IMR-90 (cell line): ENCODE measurements at regions not wholly inside any gene's neighbourhood (a gene's known extent, or its start where the extent isn't known, plus 50 kb on each side); places are given as distances from the start of the nearest gene placed in this dataset.

Experiments
- ATAC-seq: fragments of 200-7000 bp; cut with Tn5 transposase; 2 replicates; pipeline ENCODE4 v1.9.1; 2020; ENCODE audit warnings: low read depth, mild to moderate bottlenecking, moderate library complexity
- BruUV-seq: library from RNA; stranded (reverse); fragments of 400-500 nt; replicated peaks from 2 replicates; lab custom pipeline; 2021; lab: Mats Ljungman, UMichigan
- CTCF ChIA-PET: fragments of 300-600 bp; formaldehyde crosslinking; extraction: SDS; loops from one replicate; lab custom pipeline; 2021; ENCODE audit warnings: antibody characterized with exemption; lab: Yijun Ruan, JAX
- POLR2A ChIA-PET: fragments of 300-600 bp; sonication (Branson Sonifier 250); formaldehyde crosslinking; loops from one replicate; lab custom pipeline; 2022; ENCODE audit warnings: antibody characterized with exemption; ENCODE audit not compliant: unreplicated experiment; lab: Charles Lee
- DNase-seq: peaks from one replicate; pipeline ENCODE4 v3.0.0; 2013
- H2AFZ ChIP-seq: replicated peaks from 2 replicates; pipeline ENCODE3; 2013; ENCODE audit warnings: low read length, mild to moderate bottlenecking; ENCODE audit not compliant: poor library complexity
- H2AK5ac ChIP-seq: 2 replicates; pipeline ENCODE4 v1.6.1; 2013; ENCODE audit warnings: low read depth, low read length, inconsistent platforms
- H2AK9ac ChIP-seq: replicated peaks from 2 replicates; pipeline ENCODE3; 2013; ENCODE audit warnings: mild to moderate bottlenecking, low read depth, low read length, moderate library complexity; ENCODE audit not compliant: poor library complexity
- H2BK120ac ChIP-seq: 2 replicates; pipeline ENCODE4 v1.6.1; 2013; ENCODE audit warnings: low read depth, low read length, inconsistent platforms
- H2BK15ac ChIP-seq: 3 replicates; pipeline ENCODE4 v1.6.1; 2013; ENCODE audit warnings: low read depth, low read length, inconsistent platforms
- H2BK20ac ChIP-seq: 2 replicates; pipeline ENCODE4 v1.6.1; 2013; ENCODE audit warnings: low read depth, mild to moderate bottlenecking, inconsistent platforms, low read length, moderate library complexity
- H2BK5ac ChIP-seq: 2 replicates; pipeline ENCODE4 v1.6.1; 2013; ENCODE audit warnings: mild to moderate bottlenecking, low read depth, low read length, inconsistent platforms; ENCODE audit not compliant: poor library complexity, severe bottlenecking
- H3K14ac ChIP-seq: replicated peaks from 2 replicates; pipeline ENCODE4 v1.6.1; 2013; ENCODE audit warnings: low read depth, low read length, inconsistent platforms
- H3K18ac ChIP-seq: 2 replicates; pipeline ENCODE4 v1.6.1; 2013; ENCODE audit warnings: low read depth, low read length, control low read depth
- H3K23ac ChIP-seq: 2 replicates; pipeline ENCODE4 v1.6.1; 2013; ENCODE audit warnings: low read depth, low read length, inconsistent platforms
- H3K27ac ChIP-seq: 2 replicates; pipeline ENCODE4 v1.5.1; 2013; ENCODE audit warnings: mild to moderate bottlenecking, control low read depth, low read length; ENCODE audit not compliant: insufficient read depth
- H3K27me3 ChIP-seq: 2 replicates; pipeline ENCODE4 v1.6.1; 2013; ENCODE audit warnings: low read length; ENCODE audit not compliant: control insufficient read depth, insufficient read depth
- H3K36me3 ChIP-seq: 2 replicates; pipeline ENCODE4 v1.6.1; 2013; ENCODE audit warnings: low read length, mixed read lengths; ENCODE audit not compliant: control insufficient read depth, insufficient read depth
- H3K4ac ChIP-seq: 2 replicates; pipeline ENCODE4 v1.6.1; 2013; ENCODE audit warnings: low read depth, low read length, inconsistent platforms
- H3K4me1 ChIP-seq: 2 replicates; pipeline ENCODE4 v1.6.1; 2013; ENCODE audit warnings: low read length, mixed read lengths; ENCODE audit not compliant: control insufficient read depth, insufficient read depth
- H3K4me2 ChIP-seq: 2 replicates; pipeline ENCODE4 v1.6.1; 2013; ENCODE audit warnings: low read depth, mild to moderate bottlenecking, control low read depth, low read length, moderate library complexity
- H3K4me3 ChIP-seq: 2 replicates; pipeline ENCODE4 v1.5.1; 2013; ENCODE audit warnings: low read depth, mild to moderate bottlenecking, control low read depth, low read length, moderate library complexity; ENCODE audit not compliant: insufficient read depth
- H3K56ac ChIP-seq: 2 replicates; pipeline ENCODE4 v1.6.1; 2013; ENCODE audit warnings: low read length, inconsistent platforms; ENCODE audit not compliant: insufficient read depth; ENCODE audit errors: extremely low read depth
- H3K79me1 ChIP-seq, 2 experiments: 2 replicates each; pipeline ENCODE4 v1.6.1; 2013; ENCODE audit warnings: low read length in 2 of 2, inconsistent platforms in 1 of 2, low read depth in 1 of 2
- H3K9ac ChIP-seq: 2 replicates; pipeline ENCODE4 v1.6.1; 2013; ENCODE audit warnings: low read depth, low read length, control low read depth
- H3K9me1 ChIP-seq: 2 replicates; pipeline ENCODE4 v1.6.1; 2013; ENCODE audit warnings: low read length, inconsistent platforms; ENCODE audit not compliant: insufficient read depth
- H3K9me3 ChIP-seq: 2 replicates; pipeline ENCODE4 v1.6.1; 2013; ENCODE audit warnings: low read length; ENCODE audit not compliant: control insufficient read depth, insufficient read depth
- H4K20me1 ChIP-seq: 2 replicates; pipeline ENCODE4 v1.6.1; 2013; ENCODE audit warnings: low read length, inconsistent platforms; ENCODE audit not compliant: insufficient read depth
- H4K5ac ChIP-seq: 2 replicates; pipeline ENCODE4 v1.6.1; 2013; ENCODE audit warnings: mild to moderate bottlenecking, low read depth, low read length, control low read depth
- H4K8ac ChIP-seq, 2 experiments: 2 replicates each; pipeline ENCODE4 v1.6.1; 2013; ENCODE audit warnings: low read depth in 2 of 2, low read length in 2 of 2, control low read depth in 1 of 2, inconsistent platforms in 1 of 2
- H4K91ac ChIP-seq: 2 replicates; pipeline ENCODE4 v1.6.1; 2013; ENCODE audit warnings: low read depth, low read length, inconsistent platforms; ENCODE audit not compliant: insufficient read depth
- SMC3 ChIP-seq: fragments of 150-350 bp; IDR thresholded peaks from 2 replicates; pipeline ENCODE4 v1.6.1; 2016; ENCODE audit warnings: low read depth, mild to moderate bottlenecking, antibody characterized with exemption, low read length, moderate library complexity
- whole genome bisulfite sequencing, 2 experiments: methylation state at CpG; one replicate each; pipeline versions ENCODE4 v1.1.5 to v1.1.7; 2013; ENCODE audit warnings: missing lambda C conversion rate in 2 of 2; ENCODE audit not compliant: insufficient read length in 1 of 2; ENCODE audit errors: extremely low coverage in 2 of 2; 5-methylcytosine and 5-hydroxymethylcytosine counted together
- dilution Hi-C: fragments of 300-500 bp; cut with HindIII; formaldehyde crosslinking; loops from one replicate; pipeline ENCODE4 v1.14.3; 2018; ENCODE audit warnings: low sequenced_read_pairs; ENCODE audit not compliant: unreplicated experiment
- in situ Hi-C: fragments of 300-500 bp; cut with MboI; formaldehyde crosslinking; loops from 3 replicates; pipeline ENCODE4 v1.14.3; 2019; ENCODE audit warnings: low sequenced_read_pairs, inconsistent platforms, mixed read lengths
- intact Hi-C: fragments of 100-400 bp; cut with micrococcal nuclease; formaldehyde crosslinking; loops from 2 replicates; pipeline ENCODE4 v1.10.0; 2022

DNA sequence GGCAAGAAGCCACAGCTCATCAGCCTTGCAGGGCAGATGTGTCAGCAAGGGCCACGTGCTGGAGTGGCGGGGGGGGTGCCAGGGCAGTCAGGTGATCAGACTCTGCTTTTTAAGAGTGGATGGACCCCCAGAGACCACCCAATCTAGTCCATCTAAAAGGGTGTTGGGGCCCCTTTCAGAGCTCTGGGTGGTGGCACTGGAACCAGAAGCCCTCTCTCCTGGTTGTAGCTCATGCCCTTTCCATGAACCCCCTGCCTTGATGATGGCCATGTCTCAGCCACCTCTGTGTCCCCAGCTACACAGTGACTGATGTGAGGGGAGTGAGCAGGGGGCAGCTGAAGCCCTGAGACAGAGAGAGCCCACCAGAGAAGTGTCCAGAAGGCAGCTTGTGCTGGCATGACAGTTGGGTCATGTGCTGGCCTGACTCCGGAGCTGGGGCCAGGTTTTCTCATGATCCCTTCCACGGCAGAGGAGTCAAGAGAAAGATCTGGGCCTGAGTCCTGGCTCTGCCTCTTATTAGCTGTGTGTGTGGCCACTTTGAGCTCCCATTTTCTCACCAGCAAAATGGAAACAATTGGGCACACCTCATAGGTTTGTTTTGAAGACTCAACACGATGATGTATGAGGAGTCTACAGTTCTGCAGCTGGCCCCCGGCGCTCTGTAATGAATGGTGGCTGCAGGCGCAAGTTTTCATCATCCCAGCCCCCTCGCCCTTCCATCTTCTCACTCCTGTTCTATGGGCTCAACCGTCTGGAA is 195.7 kb downstream of the ZFP36L2 start:
- H3K36me3 ChIP-seq = no peaks in the 10 kb centered on the region
- H2BK120ac ChIP-seq = peak overlapping the region; percentile 25; the same call in 1 of the 2 replicates
- H3K4me1 ChIP-seq = no peaks in the 10 kb centered on the region; the same call in 1 of the 2 replicates
- WGBS, 2 experiments = 62% methylated on average over 4 of the region's 10 CpGs; no CpG with 5 or more reads in 1 of the 2 experiments
- H4K20me1 ChIP-seq = no peaks in the 10 kb centered on the region
- H3K4me3 ChIP-seq = no peak overlapping the region
- no peak overlapping the region for H2BK20ac ChIP-seq
- intact Hi-C loops = no loop called here
- no peak overlapping the region for H2AFZ ChIP-seq
- no peak overlapping the region for H2AK9ac ChIP-seq
- no peak overlapping the region; the same call in 2 of the 3 replicates for H2BK15ac ChIP-seq
- no TSS peak for BruUV-seq
- no peaks in the 10 kb centered on the region for H3K9me1 ChIP-seq
- no peak overlapping the region for H3K23ac ChIP-seq
- H3K79me1 ChIP-seq = no peaks in the 10 kb centered on the region
- no peak for TF ChIP-seq SMC3
- H3K56ac ChIP-seq = no peak overlapping the region
- no peak for ATAC-seq
- DNase-seq = no peak
- H2BK5ac ChIP-seq = no peak overlapping the region
- H3K18ac ChIP-seq = no peak overlapping the region; the same call in 1 of the 2 replicates
- H3K27ac ChIP-seq = no peak overlapping the region
- H3K9me3 ChIP-seq = no peaks in the 10 kb centered on the region
- H3K4ac ChIP-seq = peak overlapping the region; percentile 56; the same call in 1 of the 2 replicates
- CTCF ChIA-PET = interaction anchor here (0.6 kb wide), 1 partner anchor 149 kb away, joined by 3 read pairs; no protein-coding TSS in a partner anchor
- POLR2A ChIA-PET = no interaction called here
- peak overlapping the region; percentile 8; the same call in 1 of the 2 replicates for H4K91ac ChIP-seq
- H2AK5ac ChIP-seq = 0 out of 2 replicates have a peak overlapping the region, but pooled peaks have one; percentile 16
- no peak overlapping the region for H3K4me2 ChIP-seq
- dilution Hi-C loops = no loop called here
- no peak overlapping the region; the same call in 1 of the 2 replicates for H4K5ac ChIP-seq
- in situ Hi-C loops = no loop called here
- H3K27me3 ChIP-seq = no peaks in the 10 kb centered on the region
- H3K9ac ChIP-seq = no peak overlapping the region
- no peak overlapping the region for H3K14ac ChIP-seq
- H4K8ac ChIP-seq = no peak overlapping the region; a peak in 1 of 4 replicates
